ENCODE measurements at regions not wholly inside any gene's neighbourhood (a gene's known extent, or its start where the extent isn't known, plus 50 kb on each side); places are given as distances from the start of the nearest gene placed in this dataset.

- TF ChIP-seq CTCF (IDR thresholded peaks at IDR 0.05; ENCODE audit: insufficient read depth, low read depth, low read length) = no peak
- TF ChIP-seq EZH2 (IDR thresholded peaks at IDR 0.05; ENCODE audit: insufficient read depth, low read length) = no peak
Observed at GRCh38 chr14:71595441-71595840, 336.8 kb upstream of the RGS6 start.
